ENCODE measurements at regions not wholly inside any gene's neighbourhood (a gene's known extent, or its start where the extent isn't known, plus 50 kb on each side); places are given as distances from the start of the nearest gene placed in this dataset.

DNA sequence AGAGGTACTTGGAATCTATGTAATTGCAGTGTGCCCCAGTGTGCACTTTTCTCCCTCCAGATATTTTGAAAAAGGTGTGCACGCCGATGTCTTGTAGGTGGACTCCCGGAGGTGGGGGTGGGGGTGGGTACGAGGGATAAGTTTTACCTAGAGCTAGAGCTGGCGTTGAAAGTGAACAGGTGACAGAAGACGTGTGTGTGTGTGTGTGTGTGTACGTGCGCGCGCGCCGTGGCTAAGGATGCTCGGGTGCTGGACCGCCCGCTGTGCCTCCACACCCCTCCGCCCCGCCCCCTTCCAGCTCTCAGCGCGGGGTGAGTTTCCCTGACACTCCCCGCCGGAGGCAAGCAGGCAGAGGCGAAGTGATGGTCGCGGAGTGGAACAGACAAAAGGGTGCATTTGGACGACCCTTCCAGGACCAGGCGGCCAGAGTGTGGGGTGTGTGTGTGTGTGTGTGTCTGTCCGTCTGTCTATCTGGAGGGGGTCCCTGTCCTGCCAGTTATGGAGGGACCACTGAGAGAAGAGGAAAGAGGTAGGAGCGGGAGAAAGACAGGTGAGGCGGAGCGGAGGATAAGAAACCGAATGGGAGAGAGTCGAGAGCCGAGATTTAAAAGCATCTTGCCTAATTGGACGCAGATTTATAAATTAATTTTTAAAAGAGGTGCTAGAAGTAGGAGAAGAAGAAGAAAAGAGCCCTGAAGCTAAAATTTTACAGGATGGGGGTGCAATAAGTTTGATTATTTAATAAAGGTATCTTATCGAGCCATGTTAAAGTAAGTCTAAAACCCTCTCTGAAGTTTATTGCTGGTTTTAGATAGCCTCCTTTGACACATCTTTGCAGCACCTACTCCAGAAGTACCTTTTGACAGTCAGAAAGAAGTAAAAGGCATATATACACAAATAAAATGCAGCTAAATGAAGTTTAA, 335.8 kb upstream of the THRB start:
- intact Hi-C loops (cut with DNase I), result no loop called here
- TF ChIP-seq, protein P1, sequence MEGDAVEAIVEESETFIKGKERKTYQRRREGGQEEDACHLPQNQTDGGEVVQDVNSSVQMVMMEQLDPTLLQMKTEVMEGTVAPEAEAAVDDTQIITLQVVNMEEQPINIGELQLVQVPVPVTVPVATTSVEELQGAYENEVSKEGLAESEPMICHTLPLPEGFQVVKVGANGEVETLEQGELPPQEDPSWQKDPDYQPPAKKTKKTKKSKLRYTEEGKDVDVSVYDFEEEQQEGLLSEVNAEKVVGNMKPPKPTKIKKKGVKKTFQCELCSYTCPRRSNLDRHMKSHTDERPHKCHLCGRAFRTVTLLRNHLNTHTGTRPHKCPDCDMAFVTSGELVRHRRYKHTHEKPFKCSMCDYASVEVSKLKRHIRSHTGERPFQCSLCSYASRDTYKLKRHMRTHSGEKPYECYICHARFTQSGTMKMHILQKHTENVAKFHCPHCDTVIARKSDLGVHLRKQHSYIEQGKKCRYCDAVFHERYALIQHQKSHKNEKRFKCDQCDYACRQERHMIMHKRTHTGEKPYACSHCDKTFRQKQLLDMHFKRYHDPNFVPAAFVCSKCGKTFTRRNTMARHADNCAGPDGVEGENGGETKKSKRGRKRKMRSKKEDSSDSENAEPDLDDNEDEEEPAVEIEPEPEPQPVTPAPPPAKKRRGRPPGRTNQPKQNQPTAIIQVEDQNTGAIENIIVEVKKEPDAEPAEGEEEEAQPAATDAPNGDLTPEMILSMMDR (IDR thresholded peaks at IDR 0.05), result no peak
- TF ChIP-seq POLR2A (IDR thresholded peaks at IDR 0.05), result no peak
- Histone ChIP-seq H3K4me3 (peak overlapping the region; percentile 53), H3K4me1 (peaks cover 18% of the 10 kb centered on the region), H3K27me3 (no peaks in the 10 kb centered on the region), H3K36me3 (no peaks in the 10 kb centered on the region), H3K9me3 (no peaks in the 10 kb centered on the region), H3K27ac (no peak overlapping the region)
- DNase-seq (ENCODE audit: extremely low spot score in 2 of 2), result no peak

DNA sequence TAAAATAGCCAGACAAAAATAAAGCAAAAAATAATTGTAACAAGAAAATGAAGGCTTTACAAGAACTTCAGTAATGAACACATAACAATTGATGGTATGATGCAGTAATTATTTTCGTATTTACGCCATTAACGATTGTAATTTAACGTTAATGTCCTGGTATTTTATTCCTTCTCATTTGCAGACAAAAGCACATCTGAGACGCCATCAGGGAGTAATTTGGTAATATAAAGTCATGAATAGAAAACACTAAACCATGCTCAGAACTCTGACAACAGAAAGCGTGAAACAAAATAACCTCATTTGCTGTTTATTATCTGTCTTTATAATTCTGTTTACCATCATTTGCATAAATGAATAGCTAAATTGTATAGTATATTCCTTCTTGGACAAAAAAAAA, 336.6 kb upstream of the THRB start:
- H3K4me3 ChIP-seq, result no peak overlapping the region
- TF ChIP-seq, protein P1 (IDR thresholded peaks at IDR 0.05), result no peak
- TF ChIP-seq POLR2AphosphoS5 (IDR thresholded peaks at IDR 0.05; ENCODE audit: insufficient read depth in 1 of 2, low read depth in 1 of 2) (no peak), POLR2A (IDR thresholded peaks at IDR 0.05) (no peak)

DNA sequence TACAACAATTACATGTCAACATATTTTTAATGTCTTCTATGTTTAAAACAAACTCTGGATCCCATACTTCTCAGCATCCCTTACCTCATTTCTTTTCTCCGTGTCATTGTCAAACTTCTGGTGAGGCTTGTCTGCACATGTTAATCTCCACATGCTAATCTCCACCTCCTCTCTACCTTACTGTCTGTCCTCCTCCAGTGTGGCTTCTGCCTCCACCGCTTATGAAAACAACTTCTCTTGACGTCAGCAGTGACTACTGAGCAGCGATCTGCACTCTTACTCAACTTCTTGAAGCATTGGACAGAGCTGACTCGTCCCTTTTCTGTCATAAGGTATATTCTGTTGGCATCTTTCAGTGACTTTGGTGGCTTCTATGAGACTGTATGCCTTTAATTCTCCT, 338.2 kb upstream of the THRB start:
- no peaks in the 10 kb centered on the region for H3K27me3 ChIP-seq
- H3K4me3 ChIP-seq, result no peak overlapping the region
- H3K4me1 ChIP-seq, result peaks cover 18% of the 10 kb centered on the region
- H3K9me3 ChIP-seq, result no peaks in the 10 kb centered on the region
- no peaks in the 10 kb centered on the region for H3K36me3 ChIP-seq
- TF ChIP-seq, protein P1 (IDR thresholded peaks at IDR 0.05), result no peak
- TF ChIP-seq POLR2A (IDR thresholded peaks at IDR 0.05) (no peak), POLR2AphosphoS5 (IDR thresholded peaks at IDR 0.05; ENCODE audit: insufficient read depth in 1 of 2, low read depth in 1 of 2) (no peak)
- H3K27ac ChIP-seq, result no peak overlapping the region
- no peak for DNase-seq (ENCODE audit: extremely low spot score in 2 of 2)
- intact Hi-C loops (cut with DNase I), result no loop called here

More for the DNA sequence above, 336.6 kb upstream of the THRB start:
- H3K4me1 ChIP-seq, result peaks cover 18% of the 10 kb centered on the region
- no peak for DNase-seq (ENCODE audit: extremely low spot score in 2 of 2)
- intact Hi-C loops (cut with DNase I), result no loop called here
- H3K27ac ChIP-seq, result no peak overlapping the region
- H3K36me3 ChIP-seq, result no peaks in the 10 kb centered on the region
- H3K27me3 ChIP-seq, result no peaks in the 10 kb centered on the region
- no peaks in the 10 kb centered on the region for H3K9me3 ChIP-seq

DNA sequence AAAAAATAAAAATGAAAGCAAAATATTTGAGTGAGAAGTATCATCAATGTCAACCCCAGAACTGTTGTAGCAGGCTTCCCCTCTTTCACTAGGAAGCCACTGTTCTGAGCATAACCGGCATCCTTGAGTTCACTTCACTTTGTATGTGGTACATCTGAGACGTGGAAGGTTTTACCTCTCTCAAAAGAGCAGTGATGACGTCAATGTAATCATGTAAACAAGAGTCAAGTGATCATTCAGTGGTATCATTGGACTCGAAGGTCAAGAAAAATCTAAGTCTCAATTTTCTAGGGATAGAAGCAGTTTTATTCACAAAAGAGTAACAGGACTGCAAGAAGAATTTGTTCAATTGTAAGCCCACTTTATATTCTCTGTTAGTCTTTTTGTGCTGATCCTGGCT, 339.8 kb upstream of the THRB start:
- Histone ChIP-seq H3K4me3 (no peak overlapping the region), H3K27ac (no peak overlapping the region), H3K4me1 (peaks cover 10% of the 10 kb centered on the region), H3K36me3 (no peaks in the 10 kb centered on the region), H3K27me3 (no peaks in the 10 kb centered on the region), H3K9me3 (no peaks in the 10 kb centered on the region)
- TF ChIP-seq POLR2AphosphoS5 (IDR thresholded peaks at IDR 0.05; ENCODE audit: insufficient read depth in 1 of 2, low read depth in 1 of 2), result no peak
- no peak for TF ChIP-seq POLR2A (IDR thresholded peaks at IDR 0.05)
- TF ChIP-seq, protein P1 (IDR thresholded peaks at IDR 0.05), result no peak
- intact Hi-C loops (cut with DNase I), result no loop called here
- DNase-seq (ENCODE audit: extremely low spot score in 2 of 2), result no peak

DNA sequence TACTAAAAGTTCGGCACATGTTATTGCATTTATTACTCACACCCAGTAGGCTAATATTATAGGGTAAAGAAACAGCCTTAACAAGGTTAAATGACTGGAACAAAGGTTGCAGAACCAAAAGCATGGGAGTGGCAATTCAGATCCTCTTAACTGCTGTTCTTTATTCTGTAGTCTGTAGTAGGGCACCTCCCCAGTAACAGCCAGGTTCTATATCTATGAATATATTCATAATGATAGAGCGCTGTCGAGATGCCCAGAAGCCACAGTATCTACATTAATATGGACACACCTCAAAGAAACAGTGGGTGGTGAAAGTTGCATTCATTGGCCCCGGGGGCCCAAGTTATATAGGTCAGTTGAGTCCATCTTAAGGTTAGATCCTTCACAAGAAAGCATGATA, 340.9 kb upstream of the THRB start:
- no peak overlapping the region for H3K27ac ChIP-seq
- no peak for TF ChIP-seq POLR2AphosphoS5 (IDR thresholded peaks at IDR 0.05; ENCODE audit: insufficient read depth in 1 of 2, low read depth in 1 of 2)
- TF ChIP-seq POLR2A (IDR thresholded peaks at IDR 0.05), result no peak
- TF ChIP-seq, protein P1 (IDR thresholded peaks at IDR 0.05), result no peak
- H3K36me3 ChIP-seq, result no peaks in the 10 kb centered on the region

More for the DNA sequence above, 340.9 kb upstream of the THRB start:
- Histone ChIP-seq H3K9me3 (no peaks in the 10 kb centered on the region), H3K27me3 (no peaks in the 10 kb centered on the region), H3K4me3 (no peak overlapping the region), H3K4me1 (peaks cover under 1% of the 10 kb centered on the region)
- DNase-seq (ENCODE audit: extremely low spot score in 2 of 2), result no peak
- intact Hi-C loops (cut with DNase I), result no loop called here
